Upper lobe of left lung (tissue), 4 donors: ENCODE measurements at regions not wholly inside any gene's neighbourhood (a gene's known extent, or its start where the extent isn't known, plus 50 kb on each side); places are given as distances from the start of the nearest gene placed in this dataset.

Experiments
- EP300 ChIP-seq, 4 donors: sonication (generic); formaldehyde crosslinking; IDR thresholded peaks; one replicate each; pipeline ENCODE4 v1.5.1; 2017; ENCODE audit warnings: antibody characterized with exemption in 4 of 4, control low read depth in 2 of 4
- TF ChIP-seq, protein P1 (sequence below), 6 experiments: fragments of 450-650 bp in 4 of 6; fragments of 200-600 bp in 2 of 6; sonication (generic) in 2 of 6; IDR thresholded peaks; one replicate each; pipeline ENCODE4 v1.5.1; 2016 to 2019; ENCODE audit warnings: antibody characterized with exemption in 6 of 6

DNA sequence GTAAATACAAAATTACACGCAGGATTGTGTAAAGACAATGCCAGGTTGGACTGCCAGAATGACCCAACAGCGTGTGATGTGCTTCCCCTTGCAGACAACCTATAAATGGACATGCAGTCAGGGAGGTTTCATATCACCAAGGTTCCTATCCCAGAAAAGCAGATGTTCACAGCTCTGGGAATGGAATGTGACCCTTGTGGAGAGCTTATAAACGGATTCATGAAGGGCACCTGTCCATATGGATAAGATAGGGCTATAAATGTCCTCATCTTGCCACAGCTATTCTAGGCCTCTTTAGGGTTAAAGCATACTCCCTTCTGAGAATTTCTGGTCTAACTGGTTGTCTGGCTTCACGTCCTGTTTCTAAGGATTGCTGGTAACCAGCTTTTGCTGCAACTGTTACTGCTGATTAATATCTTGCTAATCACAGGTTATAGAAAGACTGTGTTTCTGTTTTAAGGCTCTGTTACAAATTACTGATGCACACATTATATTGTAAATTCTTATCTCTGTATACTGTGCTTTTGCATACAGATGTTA is 285.4 kb upstream of the HSFY2 start:
- TF ChIP-seq, protein P1, sequence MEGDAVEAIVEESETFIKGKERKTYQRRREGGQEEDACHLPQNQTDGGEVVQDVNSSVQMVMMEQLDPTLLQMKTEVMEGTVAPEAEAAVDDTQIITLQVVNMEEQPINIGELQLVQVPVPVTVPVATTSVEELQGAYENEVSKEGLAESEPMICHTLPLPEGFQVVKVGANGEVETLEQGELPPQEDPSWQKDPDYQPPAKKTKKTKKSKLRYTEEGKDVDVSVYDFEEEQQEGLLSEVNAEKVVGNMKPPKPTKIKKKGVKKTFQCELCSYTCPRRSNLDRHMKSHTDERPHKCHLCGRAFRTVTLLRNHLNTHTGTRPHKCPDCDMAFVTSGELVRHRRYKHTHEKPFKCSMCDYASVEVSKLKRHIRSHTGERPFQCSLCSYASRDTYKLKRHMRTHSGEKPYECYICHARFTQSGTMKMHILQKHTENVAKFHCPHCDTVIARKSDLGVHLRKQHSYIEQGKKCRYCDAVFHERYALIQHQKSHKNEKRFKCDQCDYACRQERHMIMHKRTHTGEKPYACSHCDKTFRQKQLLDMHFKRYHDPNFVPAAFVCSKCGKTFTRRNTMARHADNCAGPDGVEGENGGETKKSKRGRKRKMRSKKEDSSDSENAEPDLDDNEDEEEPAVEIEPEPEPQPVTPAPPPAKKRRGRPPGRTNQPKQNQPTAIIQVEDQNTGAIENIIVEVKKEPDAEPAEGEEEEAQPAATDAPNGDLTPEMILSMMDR (IDR thresholded peaks at IDR 0.05): no peak
- TF ChIP-seq EP300 (IDR thresholded peaks at IDR 0.05): no peak
